GM06990 (cell line): ENCODE measurements at regions not wholly inside any gene's neighbourhood (a gene's known extent, or its start where the extent isn't known, plus 50 kb on each side); places are given as distances from the start of the nearest gene placed in this dataset.

Source experiments
- DNase-seq: peaks from one replicate; pipeline ENCODE4 v3.0.0-alpha.2; 2011; ENCODE audit not compliant: insufficient read length; ENCODE audit errors: extremely low read depth
- H3K27me3 ChIP-seq: replicated peaks from 2 replicates; pipeline ENCODE4 v1.6.0; 2011; ENCODE audit warnings: low read length; ENCODE audit not compliant: control insufficient read depth, insufficient read depth
- H3K36me3 ChIP-seq: 2 replicates; pipeline ENCODE4 v1.5.1; 2011; ENCODE audit warnings: low read length; ENCODE audit not compliant: control insufficient read depth, insufficient read depth
- H3K4me3 ChIP-seq: replicated peaks from 2 replicates; pipeline ENCODE4 v1.5.1; 2011; ENCODE audit warnings: low read depth, mild to moderate bottlenecking, control low read depth, low read length
- TF ChIP-seq, protein P1 (sequence below): IDR thresholded peaks from 2 replicates; pipeline ENCODE4 v1.5.1; 2011; ENCODE audit warnings: low read length, control low read depth, mild to moderate bottlenecking, inconsistent platforms; ENCODE audit not compliant: insufficient read depth, poor library complexity, severe bottlenecking

DNA sequence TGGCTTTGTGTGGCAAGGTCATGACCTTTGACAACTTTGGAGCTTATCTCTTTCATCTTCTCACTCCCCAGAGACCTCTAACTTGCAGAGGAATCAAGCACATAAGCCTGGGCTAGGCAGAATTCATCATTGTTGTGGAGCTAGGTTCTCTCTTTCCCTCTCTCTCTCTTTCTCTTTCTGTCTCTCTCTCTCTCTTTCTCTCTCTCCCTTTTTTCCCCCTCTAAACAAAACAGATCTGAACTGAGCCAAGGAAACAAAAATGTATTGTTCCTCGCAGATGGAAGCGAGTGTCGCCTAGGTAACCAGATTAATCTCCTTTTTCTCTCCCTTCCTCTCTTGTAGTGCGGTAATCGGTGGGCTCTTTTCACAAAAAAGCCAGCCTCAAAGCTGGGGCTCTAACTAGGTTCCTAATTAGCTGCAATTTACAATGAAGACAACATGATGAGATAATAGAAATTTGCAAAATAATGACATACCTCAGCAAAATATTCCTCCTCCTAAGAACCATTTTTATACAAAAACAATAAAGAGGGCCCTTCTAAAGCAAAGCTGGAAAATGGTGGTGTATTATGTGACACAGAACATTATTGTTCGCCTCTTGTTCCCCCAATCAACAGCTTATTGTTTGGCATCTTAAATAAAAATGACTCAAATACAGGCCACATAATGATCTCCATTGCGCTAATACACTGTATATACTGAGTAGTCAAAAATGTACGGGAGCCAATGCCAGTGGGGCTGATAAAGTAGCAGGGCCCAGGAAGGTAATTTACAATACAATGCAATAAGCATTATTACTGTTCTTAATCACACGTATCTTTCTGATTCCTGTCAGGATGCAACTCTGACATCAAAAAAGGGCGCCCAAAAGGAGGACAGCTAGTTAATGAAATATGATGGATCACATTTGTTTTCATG, 65.7 kb upstream of the SOX5 start:
- TF ChIP-seq, protein P1, sequence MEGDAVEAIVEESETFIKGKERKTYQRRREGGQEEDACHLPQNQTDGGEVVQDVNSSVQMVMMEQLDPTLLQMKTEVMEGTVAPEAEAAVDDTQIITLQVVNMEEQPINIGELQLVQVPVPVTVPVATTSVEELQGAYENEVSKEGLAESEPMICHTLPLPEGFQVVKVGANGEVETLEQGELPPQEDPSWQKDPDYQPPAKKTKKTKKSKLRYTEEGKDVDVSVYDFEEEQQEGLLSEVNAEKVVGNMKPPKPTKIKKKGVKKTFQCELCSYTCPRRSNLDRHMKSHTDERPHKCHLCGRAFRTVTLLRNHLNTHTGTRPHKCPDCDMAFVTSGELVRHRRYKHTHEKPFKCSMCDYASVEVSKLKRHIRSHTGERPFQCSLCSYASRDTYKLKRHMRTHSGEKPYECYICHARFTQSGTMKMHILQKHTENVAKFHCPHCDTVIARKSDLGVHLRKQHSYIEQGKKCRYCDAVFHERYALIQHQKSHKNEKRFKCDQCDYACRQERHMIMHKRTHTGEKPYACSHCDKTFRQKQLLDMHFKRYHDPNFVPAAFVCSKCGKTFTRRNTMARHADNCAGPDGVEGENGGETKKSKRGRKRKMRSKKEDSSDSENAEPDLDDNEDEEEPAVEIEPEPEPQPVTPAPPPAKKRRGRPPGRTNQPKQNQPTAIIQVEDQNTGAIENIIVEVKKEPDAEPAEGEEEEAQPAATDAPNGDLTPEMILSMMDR: no peak
- DNase-seq: no peak
- no peaks in the 10 kb centered on the region for H3K27me3 ChIP-seq
- H3K36me3 ChIP-seq: no peaks in the 10 kb centered on the region
- H3K4me3 ChIP-seq: no peak overlapping the region

DNA sequence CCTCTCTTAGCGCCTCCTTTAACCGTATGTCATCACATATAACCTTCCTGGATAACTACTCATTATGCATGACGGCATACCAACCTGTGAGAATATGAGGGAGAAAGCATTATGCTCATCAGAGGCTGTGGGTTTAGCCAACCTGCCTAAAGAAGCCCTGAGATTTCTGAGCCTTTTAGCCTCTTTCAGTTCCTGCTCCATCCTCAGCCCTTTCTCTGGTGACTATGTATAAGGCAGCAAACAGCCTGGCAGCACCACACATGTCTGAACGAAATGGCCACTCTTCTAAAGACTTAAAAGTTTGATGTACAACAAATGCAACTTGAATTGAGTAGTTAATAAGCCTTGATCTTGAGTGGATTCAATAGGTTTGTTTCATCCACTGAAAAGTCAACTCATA, 64.8 kb upstream of the SOX5 start:
- Histone ChIP-seq H3K27me3 (no peaks in the 10 kb centered on the region), H3K36me3 (no peaks in the 10 kb centered on the region), H3K4me3 (no peak overlapping the region)
- DNase-seq: no peak
- TF ChIP-seq, protein P1: no peak

DNA sequence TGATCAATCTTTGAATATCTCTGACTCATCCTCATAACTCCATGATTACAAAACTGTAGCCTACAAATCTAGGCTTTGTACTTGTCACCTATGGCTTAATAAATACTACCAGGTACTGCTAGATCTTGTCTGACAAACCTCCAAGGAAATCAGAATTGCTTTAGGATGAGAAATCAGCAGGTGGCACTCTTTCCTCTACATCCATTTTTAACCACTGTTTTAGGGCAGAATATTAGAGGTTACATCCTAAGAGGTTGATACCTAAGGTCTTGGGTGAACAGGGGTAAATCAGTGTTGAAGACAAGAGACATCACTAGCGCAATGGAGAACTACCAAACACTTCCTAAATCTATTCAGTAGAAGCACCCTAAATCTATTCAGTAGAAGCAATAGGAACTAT, 63.1 kb upstream of the SOX5 start:
- Histone ChIP-seq H3K36me3 (no peaks in the 10 kb centered on the region), H3K27me3 (no peaks in the 10 kb centered on the region), H3K4me3 (no peak overlapping the region)
- TF ChIP-seq, protein P1: peak; percentile 9
- no peak for DNase-seq

DNA sequence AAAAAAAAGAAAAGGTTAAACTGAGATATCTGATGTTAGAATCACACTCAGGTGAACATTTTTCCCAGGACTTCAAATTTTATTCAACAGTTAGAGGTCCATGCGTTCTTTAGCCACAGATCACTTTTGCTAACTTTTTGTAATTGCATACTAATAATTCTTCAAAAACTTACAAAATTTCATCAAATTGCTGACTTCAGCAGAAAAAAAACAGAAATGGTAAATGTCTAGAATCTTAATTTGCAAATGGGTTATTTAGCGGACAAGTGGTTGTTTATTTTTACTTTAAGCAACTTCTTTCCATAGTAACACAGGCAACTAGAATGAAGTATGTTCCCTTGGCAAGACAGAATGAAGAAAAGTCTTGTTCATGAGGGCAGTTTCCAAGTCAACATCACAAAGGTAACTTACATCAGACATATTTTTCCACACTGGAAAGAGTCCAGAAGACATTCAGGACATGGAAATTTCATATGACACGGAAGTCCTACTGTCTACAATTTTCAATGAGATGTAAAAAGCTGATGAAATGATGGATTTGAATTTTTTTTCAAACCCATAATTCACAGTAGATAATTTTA, 62.5 kb upstream of the SOX5 start:
- TF ChIP-seq, protein P1: no peak
- Histone ChIP-seq H3K36me3 (no peaks in the 10 kb centered on the region), H3K27me3 (no peaks in the 10 kb centered on the region), H3K4me3 (no peak overlapping the region)
- DNase-seq: no peak

DNA sequence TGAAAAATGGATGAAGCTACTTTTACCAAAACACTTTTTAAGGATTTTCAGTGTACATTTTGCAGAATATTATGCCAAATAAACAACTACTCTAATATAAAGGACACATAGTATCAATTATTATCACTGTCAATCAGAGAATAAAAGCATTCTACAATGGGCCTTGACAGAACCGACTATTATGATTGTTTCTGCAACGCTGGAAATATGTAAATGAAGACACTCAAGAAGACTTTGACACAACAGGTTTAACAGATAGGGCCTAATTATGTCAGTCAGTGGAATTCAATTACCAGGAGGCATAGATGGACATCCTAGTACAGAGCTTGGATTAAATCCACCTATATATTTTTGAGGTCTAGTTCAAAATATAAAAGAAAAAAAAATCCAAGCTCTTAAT, 58.7 kb upstream of the SOX5 start:
- Histone ChIP-seq H3K27me3 (no peaks in the 10 kb centered on the region), H3K36me3 (no peaks in the 10 kb centered on the region), H3K4me3 (no peak overlapping the region)
- TF ChIP-seq, protein P1: no peak
- DNase-seq: no peak
